ENCODE measurements at regions not wholly inside any gene's neighbourhood (a gene's known extent, or its start where the extent isn't known, plus 50 kb on each side); places are given as distances from the start of the nearest gene placed in this dataset.

GRCh38 chr5:72733810-72734209 is 82.7 kb upstream of the TNPO1 start:
- no peak overlapping the region for H3K4me3 ChIP-seq (ENCODE audit: insufficient read depth, low read depth, low read length)
- H3K79me1 ChIP-seq (ENCODE audit: low read depth in 1 of 2, low read length in 2 of 2) = no peaks in the 10 kb centered on the region
- no peaks in the 10 kb centered on the region for H3K36me3 ChIP-seq (ENCODE audit: control insufficient read depth, insufficient read depth, low read length)
- no peaks in the 10 kb centered on the region for H3K9me3 ChIP-seq (ENCODE audit: control insufficient read depth, insufficient read depth, low read length)
- no peak overlapping the region for H4K8ac ChIP-seq (ENCODE audit: low read depth in 2 of 2, low read length in 2 of 2)
- no peak overlapping the region for H3K4me2 ChIP-seq (ENCODE audit: low read depth, low read length)
- H4K20me1 ChIP-seq (ENCODE audit: insufficient read depth, low read length) = no peaks in the 10 kb centered on the region
- no peak overlapping the region for H4K91ac ChIP-seq (ENCODE audit: insufficient read depth, low read depth, low read length)
- H2AK9ac ChIP-seq (replicated peaks; ENCODE audit: low read depth, low read length, poor library complexity) = no peak overlapping the region
- H3K56ac ChIP-seq (ENCODE audit: extremely low read depth, insufficient read depth, low read length) = no peak overlapping the region
- DNase-seq (no peak), ATAC-seq (ENCODE audit: low read depth) (no peak)
- H2BK5ac ChIP-seq (ENCODE audit: low read depth, low read length, poor library complexity, severe bottlenecking) = no peak overlapping the region
- H2AFZ ChIP-seq (replicated peaks; ENCODE audit: low read length, poor library complexity) = no peak overlapping the region
- dilution Hi-C loops (cut with HindIII; ENCODE audit: low sequenced_read_pairs, unreplicated experiment) (no loop called here), in situ Hi-C loops (cut with MboI; ENCODE audit: low sequenced_read_pairs) (no loop called here), intact Hi-C loops (cut with micrococcal nuclease) (no loop called here)
- no CpG with 5 or more reads among the region's 4 CpGs for whole genome bisulfite sequencing, 2 experiments (ENCODE audit: extremely low coverage in 2 of 2, insufficient read length in 1 of 2)
- TF ChIP-seq POLR2A (IDR thresholded peaks at IDR 0.05; ENCODE audit: low read depth, low read length) = no peak
- TF ChIP-seq RAD21 (IDR thresholded peaks at IDR 0.05; ENCODE audit: low read length) = no peak
- no peak for TF ChIP-seq BHLHE40 (IDR thresholded peaks at IDR 0.05; ENCODE audit: low read depth, low read length)
- no peak for TF ChIP-seq CEBPB (IDR thresholded peaks at IDR 0.05; ENCODE audit: low read depth, low read length)
- TF ChIP-seq CTCF (conservative IDR thresholded peaks at IDR 0.05; ENCODE audit: low read depth, low read length) = no peak
- no peak for TF ChIP-seq CHD1 (IDR thresholded peaks at IDR 0.05; ENCODE audit: low read depth, low read length)
- TF ChIP-seq FOS (IDR thresholded peaks at IDR 0.05; ENCODE audit: low read depth, low read length) = no peak
- H3K4me1 ChIP-seq (ENCODE audit: control insufficient read depth, insufficient read depth, low read length) = no peaks in the 10 kb centered on the region
- no peak overlapping the region for H4K5ac ChIP-seq (ENCODE audit: low read depth, low read length)
- H3K4ac ChIP-seq (ENCODE audit: low read depth, low read length) = no peak overlapping the region
- no TSS peak for BruUV-seq (replicated peaks)
- no peak overlapping the region for H2BK15ac ChIP-seq (ENCODE audit: low read depth, low read length)
- CTCF ChIA-PET = no interaction called here
- H3K27ac ChIP-seq (ENCODE audit: insufficient read depth, low read length) = no peak overlapping the region
- H2AK5ac ChIP-seq (ENCODE audit: low read depth, low read length) = no peak overlapping the region
- no peaks in the 10 kb centered on the region for H3K27me3 ChIP-seq (ENCODE audit: control insufficient read depth, insufficient read depth, low read length)
- POLR2A ChIA-PET (ENCODE audit: unreplicated experiment) = no interaction called here
- H3K9ac ChIP-seq (ENCODE audit: low read depth, low read length) = no peak overlapping the region
- no peak overlapping the region for H3K18ac ChIP-seq (ENCODE audit: low read depth, low read length)
- no peak overlapping the region for H2BK120ac ChIP-seq (ENCODE audit: low read depth, low read length)
- no peak overlapping the region for H3K14ac ChIP-seq (replicated peaks; ENCODE audit: low read depth, low read length)
- no peaks in the 10 kb centered on the region for H3K9me1 ChIP-seq (ENCODE audit: insufficient read depth, low read length)
- no peak overlapping the region for H3K23ac ChIP-seq (ENCODE audit: low read depth, low read length)
- no peak overlapping the region for H2BK20ac ChIP-seq (ENCODE audit: low read depth, low read length)
